Lower leg skin (tissue), 3 donors: ENCODE measurements at regions not wholly inside any gene's neighbourhood (a gene's known extent, or its start where the extent isn't known, plus 50 kb on each side); places are given as distances from the start of the nearest gene placed in this dataset.

Source experiments
- POLR2A ChIP-seq, 2 donors: fragments of 450-650 bp; IDR thresholded peaks; one replicate each; pipeline ENCODE4 v1.6.1; 2016 to 2017; ENCODE audit warnings: antibody characterized with exemption in 2 of 2, mild to moderate bottlenecking in 1 of 2, moderate library complexity in 1 of 2
- TF ChIP-seq, protein P1 (sequence below), 3 donors: fragments of 450-650 bp; IDR thresholded peaks; one replicate each; pipeline ENCODE4 v1.5.1; 2016; ENCODE audit warnings: antibody characterized with exemption in 3 of 3, mild to moderate bottlenecking in 3 of 3, moderate library complexity in 2 of 3

DNA sequence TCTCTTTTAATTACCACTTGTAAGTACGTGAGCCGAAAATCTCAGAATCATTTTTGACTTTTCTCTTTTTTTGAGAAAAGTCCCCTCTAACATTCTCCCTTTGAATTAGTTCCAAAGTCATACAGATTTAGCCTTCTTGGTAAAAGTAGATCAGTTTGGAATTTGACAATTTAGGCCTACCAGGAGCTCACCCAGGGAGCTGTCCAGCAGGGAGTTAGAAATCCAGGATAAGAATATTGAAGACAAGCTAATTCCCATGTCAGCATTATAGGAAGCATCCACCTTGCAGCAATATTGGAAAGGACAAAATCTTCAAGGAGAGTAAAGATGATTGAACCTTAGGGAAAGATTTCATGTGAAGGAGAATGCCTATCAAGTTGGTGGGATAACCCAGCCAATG, 352.2 kb upstream of the CPEB2 start:
- TF ChIP-seq, protein P1, sequence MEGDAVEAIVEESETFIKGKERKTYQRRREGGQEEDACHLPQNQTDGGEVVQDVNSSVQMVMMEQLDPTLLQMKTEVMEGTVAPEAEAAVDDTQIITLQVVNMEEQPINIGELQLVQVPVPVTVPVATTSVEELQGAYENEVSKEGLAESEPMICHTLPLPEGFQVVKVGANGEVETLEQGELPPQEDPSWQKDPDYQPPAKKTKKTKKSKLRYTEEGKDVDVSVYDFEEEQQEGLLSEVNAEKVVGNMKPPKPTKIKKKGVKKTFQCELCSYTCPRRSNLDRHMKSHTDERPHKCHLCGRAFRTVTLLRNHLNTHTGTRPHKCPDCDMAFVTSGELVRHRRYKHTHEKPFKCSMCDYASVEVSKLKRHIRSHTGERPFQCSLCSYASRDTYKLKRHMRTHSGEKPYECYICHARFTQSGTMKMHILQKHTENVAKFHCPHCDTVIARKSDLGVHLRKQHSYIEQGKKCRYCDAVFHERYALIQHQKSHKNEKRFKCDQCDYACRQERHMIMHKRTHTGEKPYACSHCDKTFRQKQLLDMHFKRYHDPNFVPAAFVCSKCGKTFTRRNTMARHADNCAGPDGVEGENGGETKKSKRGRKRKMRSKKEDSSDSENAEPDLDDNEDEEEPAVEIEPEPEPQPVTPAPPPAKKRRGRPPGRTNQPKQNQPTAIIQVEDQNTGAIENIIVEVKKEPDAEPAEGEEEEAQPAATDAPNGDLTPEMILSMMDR (IDR thresholded peaks at IDR 0.05) = no peak
- TF ChIP-seq POLR2A (IDR thresholded peaks at IDR 0.05) = no peak
